ENCODE measurements at regions not wholly inside any gene's neighbourhood (a gene's known extent, or its start where the extent isn't known, plus 50 kb on each side); places are given as distances from the start of the nearest gene placed in this dataset.

GRCh38 chr18:28946471-28946870, 769.5 kb upstream of the CDH2 start:
- WGBS, 4 donors: 52 to 66% (median 63%) methylated on average over 1 of the region's 1 CpG
- TF ChIP-seq POLR2A (IDR thresholded peaks at IDR 0.05): no peak
- no peak for TF ChIP-seq CTCF (IDR thresholded peaks at IDR 0.05)
- no peaks in the 10 kb centered on the region for H3K4me1 ChIP-seq
- H3K27ac ChIP-seq: no peak overlapping the region
- H3K27me3 ChIP-seq: no peaks in the 10 kb centered on the region
- H3K36me3 ChIP-seq: no peaks in the 10 kb centered on the region
- intact Hi-C loops (cut with DNase I): no loop called here
- no peak overlapping the region for H3K4me3 ChIP-seq
- no peak for DNase-seq
- ATAC-seq: no peak
- H3K9me3 ChIP-seq: peaks cover 0 to 9% (median 0%) of the 10 kb centered on the region in 12 donors

DNA sequence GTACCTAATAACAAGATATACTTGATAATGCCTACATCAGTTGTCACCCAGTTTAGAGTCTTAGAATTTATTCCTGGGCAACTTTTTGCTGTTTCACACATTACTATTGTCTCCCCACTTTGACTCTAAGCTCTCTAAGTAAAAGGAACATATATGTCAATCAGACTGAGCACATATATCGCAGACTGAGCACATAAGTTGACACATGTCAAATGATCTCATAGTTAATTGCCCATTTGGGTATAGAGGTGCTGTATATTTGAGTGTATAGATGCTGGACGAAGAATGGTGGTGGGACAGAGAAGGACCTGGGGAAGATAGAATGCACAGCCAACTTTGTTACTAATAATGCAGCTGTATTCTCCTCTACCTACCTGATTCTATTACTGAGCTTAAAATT, 746.0 kb upstream of the CDH2 start:
- ATAC-seq: no peak
- no peak for DNase-seq
- no peak for TF ChIP-seq POLR2A (IDR thresholded peaks at IDR 0.05)
- no peak for TF ChIP-seq CTCF (IDR thresholded peaks at IDR 0.05)
- no peaks in the 10 kb centered on the region for H3K9me3 ChIP-seq
- no peaks in the 10 kb centered on the region for H3K36me3 ChIP-seq
- H3K27ac ChIP-seq: no peak overlapping the region
- 92 to 94% (median 93%) methylated on average over 2 of the region's 2 CpGs for WGBS, 4 donors
- H3K27me3 ChIP-seq: no peaks in the 10 kb centered on the region
- intact Hi-C loops (cut with DNase I): no loop called here
- no peaks in the 10 kb centered on the region for H3K4me1 ChIP-seq
- no peak overlapping the region for H3K4me3 ChIP-seq

DNA sequence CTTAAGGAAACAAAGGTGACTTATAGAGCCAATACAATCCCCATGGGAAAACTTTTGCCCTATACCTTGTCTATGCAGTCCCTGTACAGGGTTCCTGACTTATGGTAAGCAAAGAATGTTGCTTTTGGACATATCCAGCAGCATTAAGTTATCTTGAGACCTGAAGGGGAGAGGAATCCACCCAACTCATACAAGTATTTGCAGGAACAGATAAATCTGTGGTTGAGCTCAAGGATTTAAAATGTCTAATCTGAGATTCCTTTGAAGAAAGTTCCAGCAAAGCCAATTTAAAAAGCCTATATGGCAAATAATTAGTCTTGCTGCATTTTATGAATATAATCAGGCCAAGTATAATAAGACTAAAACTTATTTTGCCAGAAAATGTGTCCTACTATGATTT, 739.5 kb upstream of the CDH2 start:
- no peaks in the 10 kb centered on the region for H3K27me3 ChIP-seq
- no peak overlapping the region for H3K27ac ChIP-seq
- ATAC-seq: no peak

DNA sequence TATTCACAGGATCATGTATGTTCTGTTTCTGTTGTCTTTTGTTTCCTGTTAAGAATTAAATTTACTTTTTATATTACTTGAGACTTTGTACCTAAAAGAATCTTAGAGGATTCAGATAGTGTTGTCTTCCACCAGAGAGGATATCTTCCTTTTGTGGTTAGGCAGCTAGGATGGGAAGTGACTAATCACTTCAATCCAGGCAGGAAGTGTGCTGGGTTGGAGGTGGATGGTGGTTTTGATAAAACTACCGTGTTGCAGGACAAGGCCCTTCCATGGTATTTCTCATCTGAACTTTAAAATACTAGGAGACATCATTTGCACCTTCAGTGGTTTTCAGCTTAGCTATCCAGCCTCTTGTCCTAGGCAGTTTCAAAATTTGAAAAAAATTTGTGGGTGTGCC, 728.6 kb upstream of the CDH2 start:
- intact Hi-C loops (cut with DNase I): no loop called here
- TF ChIP-seq POLR2A (IDR thresholded peaks at IDR 0.05): no peak
- TF ChIP-seq CTCF (IDR thresholded peaks at IDR 0.05): no peak
- H3K4me1 ChIP-seq: no peaks in the 10 kb centered on the region
- no peak for ATAC-seq
- no peak for DNase-seq
- no peak overlapping the region for H3K27ac ChIP-seq
- WGBS, 4 donors: 21 to 37% (median 27%) methylated on average over 1 of the region's 1 CpG
- H3K27me3 ChIP-seq: no peaks in the 10 kb centered on the region
- no peak overlapping the region for H3K4me3 ChIP-seq
- peaks cover 0 to under 1% (median 0%) of the 10 kb centered on the region in 12 donors for H3K9me3 ChIP-seq
- H3K36me3 ChIP-seq: no peaks in the 10 kb centered on the region

More for the DNA sequence above, 739.5 kb upstream of the CDH2 start:
- H3K36me3 ChIP-seq: no peaks in the 10 kb centered on the region
- H3K9me3 ChIP-seq: peaks cover 0 to 9% (median 3%) of the 10 kb centered on the region in 12 donors
- no peaks in the 10 kb centered on the region for H3K4me1 ChIP-seq
- intact Hi-C loops (cut with DNase I): loop anchor here in 1 of 10 donors (10.0 kb wide), 1 partner anchor 58 kb away; no protein-coding TSS in a partner anchor
- no peak for DNase-seq
- no peak overlapping the region for H3K4me3 ChIP-seq
- TF ChIP-seq CTCF (IDR thresholded peaks at IDR 0.05) (no peak), POLR2A (IDR thresholded peaks at IDR 0.05) (no peak)

Measured in heart left ventricle (tissue), 16 donors.